ENCODE measurements at regions not wholly inside any gene's neighbourhood (a gene's known extent, or its start where the extent isn't known, plus 50 kb on each side); places are given as distances from the start of the nearest gene placed in this dataset.

- no peak for TF ChIP-seq GATA3 (IDR thresholded peaks at IDR 0.05; ENCODE audit: low read depth, low read length)
- TF ChIP-seq GATA2 (IDR thresholded peaks at IDR 0.05; ENCODE audit: low read depth, low read length) = no peak
Measured at GRCh38 chr13:44244288-44244687, 129.3 kb upstream of the SERP2 start.

DNA sequence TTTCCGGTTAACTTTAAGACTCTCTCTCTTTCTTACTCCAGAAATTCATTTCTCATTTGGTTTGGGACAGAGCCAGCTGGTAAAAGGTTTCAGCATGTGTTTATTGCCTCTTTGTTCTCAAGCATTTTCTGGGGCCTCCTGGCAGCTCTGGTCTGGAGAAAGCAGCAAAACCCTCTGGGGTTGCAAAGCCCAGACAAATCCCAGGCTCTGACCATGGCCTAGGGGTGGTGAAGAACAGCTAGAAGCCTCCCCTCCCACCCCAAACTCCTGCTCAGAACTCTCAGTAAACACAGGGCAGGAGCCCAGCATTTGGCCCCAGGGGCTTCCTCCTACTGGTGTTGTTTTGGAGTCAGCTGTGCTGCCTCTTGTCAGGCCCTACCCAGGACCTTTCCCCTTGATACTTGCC lies 124.2 kb upstream of the SERP2 start:
- TF ChIP-seq GATA3 (IDR thresholded peaks at IDR 0.05; ENCODE audit: low read depth, low read length) = no peak
- no peak for TF ChIP-seq GATA2 (IDR thresholded peaks at IDR 0.05; ENCODE audit: low read depth, low read length)

DNA sequence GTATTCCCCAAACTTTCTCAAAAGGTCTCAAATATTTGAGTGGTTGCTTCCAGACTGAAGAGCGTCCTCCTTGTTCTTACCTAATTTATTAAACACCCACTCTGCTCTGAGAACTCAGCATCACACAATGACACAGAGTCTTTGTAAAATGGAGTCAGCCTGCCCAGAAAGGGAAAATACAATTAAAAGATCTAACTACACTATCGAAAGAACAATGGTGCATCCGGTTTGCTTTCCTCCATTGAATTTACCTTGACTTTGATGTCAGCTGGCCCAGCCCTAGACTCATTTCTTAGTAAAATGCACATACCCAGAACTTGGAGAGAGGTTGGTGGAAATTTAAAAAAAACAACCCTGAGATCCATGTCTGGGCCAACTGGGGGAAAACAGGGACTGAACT lies 120.7 kb upstream of the SERP2 start:
- TF ChIP-seq GATA2 (IDR thresholded peaks at IDR 0.05; ENCODE audit: low read depth, low read length) = no peak
- no peak for TF ChIP-seq GATA3 (IDR thresholded peaks at IDR 0.05; ENCODE audit: low read depth, low read length)

DNA sequence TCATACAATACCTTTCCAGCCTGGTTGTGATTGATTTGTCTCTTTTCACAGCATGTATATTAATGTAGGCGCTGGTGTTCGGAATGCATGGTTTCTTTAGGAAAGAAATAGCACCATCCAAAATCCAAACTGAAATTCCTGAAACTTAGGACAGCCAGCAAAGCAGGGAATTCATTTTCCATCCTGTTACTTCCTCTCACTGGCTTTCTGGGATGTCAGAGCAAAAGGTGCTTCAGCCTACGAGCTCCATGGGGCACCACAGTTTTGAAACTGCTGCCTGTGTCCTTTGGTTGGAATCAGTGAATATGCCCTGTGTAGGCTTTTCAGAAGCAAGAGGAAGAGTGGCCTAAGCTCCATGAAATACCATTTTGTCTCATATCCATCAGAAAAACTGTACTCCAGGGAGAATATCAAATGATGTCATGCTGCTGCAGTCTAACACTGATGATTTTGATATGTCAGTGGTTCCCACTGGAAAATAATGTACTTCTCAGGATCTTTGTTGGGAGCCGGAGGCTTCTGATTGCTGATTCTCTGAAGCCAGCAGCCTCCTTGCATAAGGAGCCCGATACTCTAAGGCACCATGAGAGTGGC lies 117.8 kb upstream of the SERP2 start:
- no peak for TF ChIP-seq GATA2 (IDR thresholded peaks at IDR 0.05; ENCODE audit: low read depth, low read length)
- no peak for TF ChIP-seq GATA3 (IDR thresholded peaks at IDR 0.05; ENCODE audit: low read depth, low read length)

DNA sequence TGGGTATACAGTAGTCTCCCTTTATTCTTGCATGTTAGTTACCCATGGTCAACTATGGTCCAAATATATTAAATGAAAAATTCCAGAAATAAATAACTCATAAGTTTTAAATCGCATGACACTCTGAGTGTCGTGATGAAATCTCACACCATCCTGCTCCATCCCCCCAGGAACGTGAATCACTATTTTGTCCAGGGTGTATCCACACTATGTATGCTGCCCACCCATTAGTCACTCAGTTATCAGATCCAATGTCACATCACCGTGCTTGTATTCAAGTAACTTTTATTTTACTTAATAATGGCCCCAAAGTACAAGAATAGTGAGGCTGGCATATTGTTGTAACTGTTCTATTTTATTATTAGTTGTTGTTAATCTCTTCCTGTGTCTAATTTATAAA lies 115.8 kb upstream of the SERP2 start:
- TF ChIP-seq GATA3 (IDR thresholded peaks at IDR 0.05; ENCODE audit: low read depth, low read length) (no peak), GATA2 (IDR thresholded peaks at IDR 0.05; ENCODE audit: low read depth, low read length) (no peak)

DNA sequence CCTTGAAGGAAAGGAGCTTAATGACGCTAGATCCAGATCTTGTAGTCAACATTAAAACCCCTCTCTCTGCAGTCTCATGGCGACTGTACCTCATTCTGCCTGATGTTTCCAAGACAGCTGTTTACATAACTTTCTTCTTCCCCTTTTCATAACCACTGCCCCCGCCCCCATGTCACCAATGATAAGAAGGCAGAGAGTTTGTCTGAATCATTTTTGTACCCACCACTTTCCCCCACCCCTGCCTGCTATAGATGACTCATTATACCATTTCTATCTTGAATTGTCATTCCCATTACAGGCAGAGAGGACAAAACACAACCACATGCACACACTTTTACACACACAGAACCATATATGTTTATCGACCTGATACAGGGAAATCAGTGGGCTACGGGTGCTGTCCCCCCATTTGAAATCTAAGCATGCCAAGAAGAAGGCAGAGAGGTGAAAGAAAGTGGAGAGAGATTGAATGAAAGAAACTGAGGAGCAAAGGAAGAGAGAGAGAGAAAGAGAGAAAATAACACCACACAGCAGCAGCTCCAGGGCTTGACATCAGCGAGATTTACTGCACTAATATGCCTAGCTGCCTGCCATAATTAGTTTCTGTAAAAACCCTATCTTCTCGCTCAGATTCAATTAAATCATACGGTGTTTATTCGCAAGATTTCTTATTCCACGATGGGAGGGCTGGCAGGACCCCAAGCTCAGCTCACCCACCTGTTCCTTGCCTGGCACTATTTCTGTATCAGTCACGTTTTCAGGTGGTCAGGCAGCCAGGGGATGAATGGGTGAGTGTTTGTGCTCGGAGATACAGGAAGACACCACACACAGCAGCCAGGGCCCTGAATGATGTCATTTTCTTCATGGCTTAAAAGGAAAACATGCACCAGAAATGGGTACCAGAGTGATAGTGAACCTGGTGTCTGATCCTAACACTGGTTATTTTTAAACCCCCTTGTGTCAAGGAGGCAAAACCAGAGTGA lies 114.3 kb upstream of the SERP2 start:
- no peak for TF ChIP-seq GATA2 (IDR thresholded peaks at IDR 0.05; ENCODE audit: low read depth, low read length)
- TF ChIP-seq GATA3 (IDR thresholded peaks at IDR 0.05; ENCODE audit: low read depth, low read length) = no peak

- TF ChIP-seq GATA3 (IDR thresholded peaks at IDR 0.05; ENCODE audit: low read depth, low read length) = no peak
Measured at GRCh38 chr13:44260336-44260735, 113.3 kb upstream of the SERP2 start.

DNA sequence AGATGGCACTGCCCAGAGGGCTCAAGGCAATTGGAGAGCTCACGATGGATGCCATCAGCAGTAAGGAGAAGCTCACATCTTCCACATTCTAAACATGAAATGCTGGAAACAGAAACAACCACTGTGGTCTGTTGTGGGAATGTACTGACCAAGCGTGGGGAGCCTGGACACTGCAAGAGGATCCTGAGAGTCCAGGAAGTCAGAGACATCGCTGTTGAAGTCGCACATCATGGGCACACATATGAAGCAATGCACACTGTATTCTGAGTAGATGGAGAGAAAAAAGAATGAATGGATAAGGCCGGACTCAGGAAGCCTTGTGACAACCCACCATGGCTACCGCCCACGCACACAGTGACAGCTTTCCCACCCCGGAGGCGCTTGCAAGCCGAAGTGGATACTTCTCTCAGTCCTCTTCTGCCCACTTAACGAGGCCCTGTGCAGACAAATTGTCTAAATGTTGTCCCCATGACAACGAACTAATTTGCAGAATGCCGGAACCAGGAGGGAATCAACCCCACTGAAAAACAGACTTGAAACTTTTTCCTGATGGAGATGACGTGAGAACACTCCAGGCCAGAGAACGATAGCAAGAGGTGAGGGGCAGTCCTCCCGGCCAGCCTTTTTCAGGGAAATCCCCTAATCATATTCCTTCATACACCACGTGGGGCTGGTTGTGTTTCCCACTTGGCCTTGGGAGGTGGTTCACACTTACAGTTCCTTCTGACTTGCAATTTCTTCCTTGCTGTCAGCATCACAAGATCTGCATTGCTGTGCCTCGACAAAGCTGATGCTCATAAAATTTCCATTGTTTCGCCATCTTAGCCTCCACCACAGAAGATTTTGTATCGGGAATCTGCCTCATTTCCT lies 109.6 kb upstream of the SERP2 start:
- no peak for TF ChIP-seq GATA3 (IDR thresholded peaks at IDR 0.05; ENCODE audit: low read depth, low read length)
- no peak for TF ChIP-seq GATA2 (IDR thresholded peaks at IDR 0.05; ENCODE audit: low read depth, low read length)

DNA sequence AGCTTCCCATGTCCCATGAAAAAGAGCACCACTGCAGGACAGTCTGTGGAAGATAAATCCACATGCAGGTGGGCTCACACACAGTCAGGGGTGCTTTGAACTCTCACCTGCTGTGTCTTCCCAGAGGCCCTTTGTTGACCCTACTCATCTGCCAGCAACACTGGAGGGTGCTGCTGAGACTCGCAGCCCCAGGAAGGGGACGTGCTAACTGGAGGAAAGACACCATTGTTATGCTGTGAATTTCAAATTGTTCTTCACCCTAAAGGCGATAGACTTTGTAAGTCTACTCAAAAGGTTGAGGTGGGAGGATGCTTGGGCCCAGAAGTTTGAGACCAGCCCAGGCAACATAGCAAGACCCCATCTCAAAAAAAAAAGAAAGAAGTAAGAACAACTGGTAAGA lies 107.3 kb upstream of the SERP2 start:
- TF ChIP-seq GATA2 (IDR thresholded peaks at IDR 0.05; ENCODE audit: low read depth, low read length) (no peak), GATA3 (IDR thresholded peaks at IDR 0.05; ENCODE audit: low read depth, low read length) (no peak)

- no peak for TF ChIP-seq GATA2 (IDR thresholded peaks at IDR 0.05; ENCODE audit: low read depth, low read length)
- TF ChIP-seq GATA3 (IDR thresholded peaks at IDR 0.05; ENCODE audit: low read depth, low read length) = no peak
Measured at GRCh38 chr13:44266772-44267171, 106.9 kb upstream of the SERP2 start.

DNA sequence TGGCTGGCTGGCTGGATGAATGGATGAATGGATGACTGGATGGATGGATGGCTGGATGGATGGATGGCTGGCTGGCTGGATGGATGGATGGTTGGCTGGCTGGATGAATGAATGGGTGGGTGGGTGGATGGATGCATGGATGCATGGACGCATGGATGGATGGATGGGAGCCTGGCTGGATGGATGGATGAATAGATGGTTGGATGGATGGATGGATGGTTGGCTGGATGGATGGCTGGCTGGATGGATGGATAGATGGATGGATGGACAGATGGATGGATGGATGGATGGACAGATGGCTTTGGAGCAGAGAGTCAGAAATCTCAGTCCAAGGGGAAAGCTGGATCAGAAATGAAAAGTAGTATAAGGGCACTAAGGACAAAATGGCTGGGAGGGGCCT lies 106.4 kb upstream of the SERP2 start:
- TF ChIP-seq GATA3 (IDR thresholded peaks at IDR 0.05; ENCODE audit: low read depth, low read length) (no peak), GATA2 (IDR thresholded peaks at IDR 0.05; ENCODE audit: low read depth, low read length) (no peak)

DNA sequence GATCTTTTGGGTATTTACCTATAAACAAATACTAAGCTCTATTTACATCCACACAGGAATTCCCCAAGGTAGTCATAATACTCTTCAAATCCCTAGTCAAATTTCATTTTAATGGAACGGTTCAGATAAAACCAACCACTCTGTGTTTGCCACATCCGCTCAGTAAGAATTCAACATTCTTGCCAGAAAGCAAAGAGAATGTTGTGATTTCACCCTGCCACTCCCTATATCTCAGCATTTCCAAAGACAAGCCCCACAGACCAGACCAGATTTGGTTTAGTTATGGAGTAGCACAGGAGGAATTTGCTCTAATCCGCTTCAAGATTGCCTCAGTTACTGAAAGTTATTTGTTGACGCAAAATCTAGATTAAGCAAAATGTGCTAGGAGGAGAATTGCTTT lies 105.6 kb upstream of the SERP2 start:
- TF ChIP-seq GATA2 (IDR thresholded peaks at IDR 0.05; ENCODE audit: low read depth, low read length) (no peak), GATA3 (IDR thresholded peaks at IDR 0.05; ENCODE audit: low read depth, low read length) (no peak)

DNA sequence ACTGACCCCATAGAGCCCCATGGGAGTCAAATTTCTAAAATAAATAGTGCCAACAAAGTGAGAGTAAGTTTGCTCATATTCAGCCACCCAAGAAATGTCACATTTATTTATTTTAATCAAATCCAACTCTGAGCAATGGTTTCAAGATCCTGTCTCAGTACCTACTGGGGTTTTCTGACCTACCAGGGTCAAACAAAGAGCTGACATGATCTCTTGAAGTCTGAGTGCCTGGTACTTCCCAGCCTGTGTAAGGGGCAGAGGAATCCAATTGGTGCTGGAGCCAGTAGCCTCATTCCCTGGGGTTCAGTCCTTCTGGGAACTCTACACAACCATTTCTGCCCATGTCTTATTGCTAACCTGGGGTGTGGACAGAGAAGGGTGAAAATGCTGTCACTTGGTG lies 104.6 kb upstream of the SERP2 start:
- TF ChIP-seq GATA2 (IDR thresholded peaks at IDR 0.05; ENCODE audit: low read depth, low read length) (no peak), GATA3 (IDR thresholded peaks at IDR 0.05; ENCODE audit: low read depth, low read length) (no peak)

GRCh38 chr13:44270150-44270549 lies 103.5 kb upstream of the SERP2 start:
- TF ChIP-seq GATA2 (IDR thresholded peaks at IDR 0.05; ENCODE audit: low read depth, low read length) (no peak), GATA3 (IDR thresholded peaks at IDR 0.05; ENCODE audit: low read depth, low read length) (no peak)
